WTC11 (cell line): ENCODE measurements at regions not wholly inside any gene's neighbourhood (a gene's known extent, or its start where the extent isn't known, plus 50 kb on each side); places are given as distances from the start of the nearest gene placed in this dataset.

ENCODE experiments used
- ATAC-seq: fragments of 200-7000 bp; cut with Tn5 transposase; 2 replicates; pipeline ENCODE4 v1.10.0; 2021; ENCODE audit warnings: mild to moderate bottlenecking, moderate library complexity
- CTCF ChIA-PET: fragments of 300-600 bp; sonication (Branson Sonifier 250); formaldehyde crosslinking; loops from one replicate; lab custom pipeline; 2021; ENCODE audit warnings: antibody characterized with exemption; lab: Charles Lee
- POLR2A ChIA-PET: fragments of 350-600 bp; sonication (Branson Sonifier 250); formaldehyde crosslinking; loops from one replicate; lab custom pipeline; 2021; ENCODE audit warnings: antibody characterized with exemption; lab: Charles Lee
- DNase-seq: peaks from one replicate; pipeline ENCODE4 v3.0.0; 2021; ENCODE audit warnings: low spot score
- H3K27ac Mint-ChIP-seq: 2 replicates; pipeline ENCODE4 v1.8.0; 2021; ENCODE audit warnings: mixed read lengths
- H3K27me3 Mint-ChIP-seq: 2 replicates; pipeline ENCODE4 v1.8.0; 2021; ENCODE audit warnings: low read depth, mild to moderate bottlenecking, moderate library complexity, mixed read lengths
- H3K36me3 Mint-ChIP-seq: 2 replicates; pipeline ENCODE4 v1.8.0; 2021; ENCODE audit warnings: mixed read lengths
- H3K4me1 Mint-ChIP-seq: 2 replicates; pipeline ENCODE4 v1.8.0; 2022; ENCODE audit warnings: mixed read lengths
- H3K4me3 Mint-ChIP-seq: 2 replicates; pipeline ENCODE4 v1.8.0; 2021; ENCODE audit warnings: mild to moderate bottlenecking, moderate library complexity, mixed read lengths
- H3K9me3 Mint-ChIP-seq: 2 replicates; pipeline ENCODE4 v1.8.0; 2021; ENCODE audit warnings: mixed read lengths
- ATF1 ChIP-seq: sonication (generic); formaldehyde crosslinking; IDR thresholded peaks from 2 replicates; pipeline ENCODE4 v1.8.1; 2023; ENCODE audit warnings: mild to moderate bottlenecking, moderate library complexity, missing genetic modification reagents
- CREB1 ChIP-seq: sonication (generic); formaldehyde crosslinking; IDR thresholded peaks from 2 replicates; pipeline ENCODE4 v1.8.0; 2023; ENCODE audit warnings: mild to moderate bottlenecking, missing genetic modification reagents
- ELF4 ChIP-seq: sonication (generic); formaldehyde crosslinking; IDR thresholded peaks from 2 replicates; pipeline ENCODE4 v1.8.1; 2022; ENCODE audit warnings: low read depth, mild to moderate bottlenecking, moderate library complexity, missing genetic modification reagents
- ETV6 ChIP-seq: sonication (generic); formaldehyde crosslinking; IDR thresholded peaks from 2 replicates; pipeline ENCODE4 v1.8.1; 2022; ENCODE audit warnings: mild to moderate bottlenecking, missing genetic modification reagents
- FOXK1 ChIP-seq: sonication (generic); formaldehyde crosslinking; IDR thresholded peaks from 2 replicates; pipeline ENCODE4 v1.8.0; 2022; ENCODE audit warnings: mild to moderate bottlenecking, moderate library complexity, missing genetic modification reagents
- JAZF1 ChIP-seq: fragments of 250-450 bp; sonication (Bioruptor Pico); IDR thresholded peaks from 2 replicates; pipeline ENCODE4 v1.9.0; 2021; ENCODE audit warnings: moderate library complexity, mild to moderate bottlenecking, inconsistent platforms
- MYBL2 ChIP-seq: sonication (generic); formaldehyde crosslinking; IDR thresholded peaks from 2 replicates; pipeline ENCODE4 v1.8.1; 2023; ENCODE audit warnings: mild to moderate bottlenecking, moderate library complexity, missing genetic modification reagents
- NR1H2 ChIP-seq: sonication (generic); formaldehyde crosslinking; IDR thresholded peaks from 2 replicates; pipeline ENCODE4 v1.9.0; 2021; ENCODE audit warnings: mild to moderate bottlenecking, moderate library complexity, missing genetic modification reagents
- RELA ChIP-seq: sonication (generic); formaldehyde crosslinking; IDR thresholded peaks from 2 replicates; pipeline ENCODE4 v1.8.1; 2022; ENCODE audit warnings: missing genetic modification reagents, mild to moderate bottlenecking, borderline replicate concordance
- SMAD3 ChIP-seq: sonication (generic); formaldehyde crosslinking; IDR thresholded peaks from 2 replicates; pipeline ENCODE4 v1.8.0; 2022; ENCODE audit warnings: missing genetic modification reagents, mild to moderate bottlenecking, borderline replicate concordance
- SMAD4 ChIP-seq: sonication (generic); formaldehyde crosslinking; IDR thresholded peaks from 2 replicates; pipeline ENCODE4 v1.8.0; 2022; ENCODE audit warnings: mild to moderate bottlenecking, missing genetic modification reagents
- ZBTB21 ChIP-seq: sonication (generic); formaldehyde crosslinking; IDR thresholded peaks from 2 replicates; pipeline ENCODE4 v1.8.1; 2023; ENCODE audit warnings: mild to moderate bottlenecking, missing genetic modification reagents, borderline replicate concordance
- ZNF121 ChIP-seq: sonication (generic); formaldehyde crosslinking; IDR thresholded peaks from 2 replicates; pipeline ENCODE4 v1.8.0; 2023; ENCODE audit warnings: missing genetic modification reagents
- ZNF219 ChIP-seq: sonication (generic); formaldehyde crosslinking; IDR thresholded peaks from 2 replicates; pipeline ENCODE4 v1.8.0; 2023; ENCODE audit warnings: missing genetic modification reagents, mild to moderate bottlenecking, borderline replicate concordance
- ZNF396 ChIP-seq: fragments of 250-450 bp; sonication (Bioruptor Pico); IDR thresholded peaks from 2 replicates; pipeline ENCODE4 v1.8.0; 2021; ENCODE audit warnings: mild to moderate bottlenecking, moderate library complexity, borderline replicate concordance
- TF ChIP-seq, protein P1 (sequence below): sonication (generic); formaldehyde crosslinking; IDR thresholded peaks from 2 replicates; pipeline ENCODE4 v1.8.1; 2023; ENCODE audit warnings: mild to moderate bottlenecking, missing genetic modification reagents, moderate library complexity
- TF ChIP-seq, protein P2 (sequence below): sonication (generic); formaldehyde crosslinking; IDR thresholded peaks from 2 replicates; pipeline ENCODE4 v1.8.0; 2023; ENCODE audit warnings: mild to moderate bottlenecking, missing genetic modification reagents
- TF ChIP-seq, protein P3 (sequence below): sonication (generic); formaldehyde crosslinking; IDR thresholded peaks from 2 replicates; pipeline ENCODE4 v1.8.0; 2023; ENCODE audit warnings: missing genetic modification reagents
- TF ChIP-seq, protein P4 (sequence below): sonication (generic); formaldehyde crosslinking; IDR thresholded peaks from 2 replicates; pipeline ENCODE4 v1.8.1; 2022; ENCODE audit warnings: mild to moderate bottlenecking, moderate library complexity, missing genetic modification reagents
- TF ChIP-seq, protein P5 (sequence below): fragments of 250-450 bp; sonication (Bioruptor Pico); IDR thresholded peaks from 2 replicates; pipeline ENCODE4 v1.8.0; 2021; ENCODE audit warnings: mild to moderate bottlenecking
- TF ChIP-seq, protein P6 (sequence below): sonication (generic); formaldehyde crosslinking; IDR thresholded peaks from 2 replicates; pipeline ENCODE4 v1.8.1; 2022; ENCODE audit warnings: missing genetic modification reagents, borderline replicate concordance

DNA sequence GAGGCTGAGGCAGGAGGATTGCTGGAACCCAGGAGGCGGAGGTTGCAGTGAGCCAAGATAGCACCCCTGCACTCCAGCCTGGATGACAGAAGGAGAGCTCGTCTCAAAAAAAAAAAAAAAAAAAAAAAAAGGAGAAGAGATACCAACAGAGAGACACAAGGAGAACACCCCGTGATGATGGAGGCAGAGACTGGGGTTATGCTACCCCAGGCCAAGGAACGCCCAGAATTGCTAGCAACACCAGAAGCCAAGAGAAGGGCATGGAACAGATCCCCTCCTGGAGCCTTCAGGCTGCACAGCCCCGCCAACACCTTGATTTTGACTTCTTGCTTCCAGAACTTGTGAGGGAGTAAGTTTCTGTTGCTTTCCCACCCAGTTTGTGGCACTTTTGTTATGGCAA is 148.0 kb upstream of the FOXN3 start:
- Mint-ChIP-seq H3K36me3 (peaks cover 32% of the 10 kb centered on the region), H3K27me3 (no peaks in the 10 kb centered on the region), H3K4me3 (no peak overlapping the region), H3K4me1 (peaks cover 74% of the 10 kb centered on the region), H3K27ac (peak overlapping the region; percentile 51), H3K9me3 (no peaks in the 10 kb centered on the region)
- POLR2A ChIA-PET, result interaction anchor here (0.6 kb wide), 1 partner anchor 170 kb away, joined by 3 read pairs; no protein-coding TSS in a partner anchor
- TF ChIP-seq, protein P1, sequence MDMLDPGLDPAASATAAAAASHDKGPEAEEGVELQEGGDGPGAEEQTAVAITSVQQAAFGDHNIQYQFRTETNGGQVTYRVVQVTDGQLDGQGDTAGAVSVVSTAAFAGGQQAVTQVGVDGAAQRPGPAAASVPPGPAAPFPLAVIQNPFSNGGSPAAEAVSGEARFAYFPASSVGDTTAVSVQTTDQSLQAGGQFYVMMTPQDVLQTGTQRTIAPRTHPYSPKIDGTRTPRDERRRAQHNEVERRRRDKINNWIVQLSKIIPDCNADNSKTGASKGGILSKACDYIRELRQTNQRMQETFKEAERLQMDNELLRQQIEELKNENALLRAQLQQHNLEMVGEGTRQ (CRISPR knock-in tag), result no peak
- TF ChIP-seq NR1H2 (CRISPR knock-in tag) (no peak), ZNF121 (CRISPR knock-in tag) (no peak), JAZF1 (CRISPR knock-in tag) (no peak), ELF4 (no peak), SMAD3 (CRISPR knock-in tag) (no peak), ETV6 (no peak), ZNF219 (CRISPR knock-in tag) (no peak), RELA (CRISPR knock-in tag) (no peak)
- TF ChIP-seq, protein P2, sequence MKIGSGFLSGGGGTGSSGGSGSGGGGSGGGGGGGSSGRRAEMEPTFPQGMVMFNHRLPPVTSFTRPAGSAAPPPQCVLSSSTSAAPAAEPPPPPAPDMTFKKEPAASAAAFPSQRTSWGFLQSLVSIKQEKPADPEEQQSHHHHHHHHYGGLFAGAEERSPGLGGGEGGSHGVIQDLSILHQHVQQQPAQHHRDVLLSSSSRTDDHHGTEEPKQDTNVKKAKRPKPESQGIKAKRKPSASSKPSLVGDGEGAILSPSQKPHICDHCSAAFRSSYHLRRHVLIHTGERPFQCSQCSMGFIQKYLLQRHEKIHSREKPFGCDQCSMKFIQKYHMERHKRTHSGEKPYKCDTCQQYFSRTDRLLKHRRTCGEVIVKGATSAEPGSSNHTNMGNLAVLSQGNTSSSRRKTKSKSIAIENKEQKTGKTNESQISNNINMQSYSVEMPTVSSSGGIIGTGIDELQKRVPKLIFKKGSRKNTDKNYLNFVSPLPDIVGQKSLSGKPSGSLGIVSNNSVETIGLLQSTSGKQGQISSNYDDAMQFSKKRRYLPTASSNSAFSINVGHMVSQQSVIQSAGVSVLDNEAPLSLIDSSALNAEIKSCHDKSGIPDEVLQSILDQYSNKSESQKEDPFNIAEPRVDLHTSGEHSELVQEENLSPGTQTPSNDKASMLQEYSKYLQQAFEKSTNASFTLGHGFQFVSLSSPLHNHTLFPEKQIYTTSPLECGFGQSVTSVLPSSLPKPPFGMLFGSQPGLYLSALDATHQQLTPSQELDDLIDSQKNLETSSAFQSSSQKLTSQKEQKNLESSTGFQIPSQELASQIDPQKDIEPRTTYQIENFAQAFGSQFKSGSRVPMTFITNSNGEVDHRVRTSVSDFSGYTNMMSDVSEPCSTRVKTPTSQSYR (CRISPR knock-in tag), result no peak
- DNase-seq, result no peak
- CTCF ChIA-PET, result interaction anchor here (0.6 kb wide), 1 partner anchor 27 kb away, joined by 4 read pairs; no protein-coding TSS in a partner anchor
- no peak for ATAC-seq

DNA sequence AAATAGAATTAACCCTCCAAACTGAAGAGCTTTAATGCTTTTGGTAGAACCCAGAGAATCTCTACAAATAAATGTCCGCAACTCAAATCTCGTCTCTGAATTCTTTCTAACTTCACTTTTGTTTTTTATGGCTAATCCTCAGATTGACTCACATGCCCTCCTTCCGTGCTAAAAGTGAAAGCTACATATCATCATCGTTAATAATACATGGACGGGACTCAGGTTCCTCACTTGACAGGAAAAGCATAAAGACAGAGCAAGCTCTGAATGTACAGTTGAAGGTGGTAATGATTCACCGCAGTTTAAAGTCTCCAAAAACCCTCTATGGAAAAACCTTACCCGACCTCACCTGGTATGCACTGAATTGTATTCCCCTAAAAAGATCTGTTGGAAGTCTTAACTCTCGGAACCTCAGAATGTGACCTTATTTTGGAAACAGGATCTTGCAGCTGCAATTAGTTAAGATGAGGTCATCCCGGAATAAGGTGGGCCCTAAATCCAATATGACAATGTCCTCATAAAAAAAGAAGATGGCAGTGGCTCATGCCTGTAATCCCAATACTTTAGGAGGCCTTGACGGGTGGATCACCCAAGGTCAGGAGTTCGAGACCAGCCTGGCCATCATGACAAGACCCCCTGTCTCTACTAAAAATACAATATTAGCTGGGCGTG is 147.4 kb upstream of the FOXN3 start:
- POLR2A ChIA-PET, result interaction anchor here (0.6 kb wide), 1 partner anchor 169 kb away, joined by 3 read pairs; no protein-coding TSS in a partner anchor

More for the DNA sequence above, 147.4 kb upstream of the FOXN3 start:
- Mint-ChIP-seq H3K9me3 (no peaks in the 10 kb centered on the region), H3K27me3 (no peaks in the 10 kb centered on the region), H3K36me3 (peaks cover 35% of the 10 kb centered on the region), H3K4me3 (no peak overlapping the region), H3K4me1 (peaks cover 72% of the 10 kb centered on the region), H3K27ac (peak overlapping the region; percentile 90)
- TF ChIP-seq, protein P3, sequence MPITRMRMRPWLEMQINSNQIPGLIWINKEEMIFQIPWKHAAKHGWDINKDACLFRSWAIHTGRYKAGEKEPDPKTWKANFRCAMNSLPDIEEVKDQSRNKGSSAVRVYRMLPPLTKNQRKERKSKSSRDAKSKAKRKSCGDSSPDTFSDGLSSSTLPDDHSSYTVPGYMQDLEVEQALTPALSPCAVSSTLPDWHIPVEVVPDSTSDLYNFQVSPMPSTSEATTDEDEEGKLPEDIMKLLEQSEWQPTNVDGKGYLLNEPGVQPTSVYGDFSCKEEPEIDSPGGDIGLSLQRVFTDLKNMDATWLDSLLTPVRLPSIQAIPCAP (CRISPR knock-in tag), result no peak
- TF ChIP-seq SMAD4 (CRISPR knock-in tag) (no peak), ATF1 (CRISPR knock-in tag) (no peak), MYBL2 (no peak), CREB1 (CRISPR knock-in tag) (no peak), ZNF396 (no peak), FOXK1 (CRISPR knock-in tag) (no peak), NR1H2 (CRISPR knock-in tag) (no peak), ETV6 (no peak), ZBTB21 (CRISPR knock-in tag) (no peak), ZNF219 (CRISPR knock-in tag) (no peak)
- TF ChIP-seq, protein P4, sequence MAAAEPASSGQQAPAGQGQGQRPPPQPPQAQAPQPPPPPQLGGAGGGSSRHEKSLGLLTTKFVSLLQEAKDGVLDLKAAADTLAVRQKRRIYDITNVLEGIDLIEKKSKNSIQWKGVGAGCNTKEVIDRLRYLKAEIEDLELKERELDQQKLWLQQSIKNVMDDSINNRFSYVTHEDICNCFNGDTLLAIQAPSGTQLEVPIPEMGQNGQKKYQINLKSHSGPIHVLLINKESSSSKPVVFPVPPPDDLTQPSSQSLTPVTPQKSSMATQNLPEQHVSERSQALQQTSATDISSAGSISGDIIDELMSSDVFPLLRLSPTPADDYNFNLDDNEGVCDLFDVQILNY (CRISPR knock-in tag), result no peak
- TF ChIP-seq, protein P5, sequence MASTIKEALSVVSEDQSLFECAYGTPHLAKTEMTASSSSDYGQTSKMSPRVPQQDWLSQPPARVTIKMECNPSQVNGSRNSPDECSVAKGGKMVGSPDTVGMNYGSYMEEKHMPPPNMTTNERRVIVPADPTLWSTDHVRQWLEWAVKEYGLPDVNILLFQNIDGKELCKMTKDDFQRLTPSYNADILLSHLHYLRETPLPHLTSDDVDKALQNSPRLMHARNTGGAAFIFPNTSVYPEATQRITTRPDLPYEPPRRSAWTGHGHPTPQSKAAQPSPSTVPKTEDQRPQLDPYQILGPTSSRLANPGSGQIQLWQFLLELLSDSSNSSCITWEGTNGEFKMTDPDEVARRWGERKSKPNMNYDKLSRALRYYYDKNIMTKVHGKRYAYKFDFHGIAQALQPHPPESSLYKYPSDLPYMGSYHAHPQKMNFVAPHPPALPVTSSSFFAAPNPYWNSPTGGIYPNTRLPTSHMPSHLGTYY (CRISPR knock-in tag), result no peak
- TF ChIP-seq, protein P6, sequence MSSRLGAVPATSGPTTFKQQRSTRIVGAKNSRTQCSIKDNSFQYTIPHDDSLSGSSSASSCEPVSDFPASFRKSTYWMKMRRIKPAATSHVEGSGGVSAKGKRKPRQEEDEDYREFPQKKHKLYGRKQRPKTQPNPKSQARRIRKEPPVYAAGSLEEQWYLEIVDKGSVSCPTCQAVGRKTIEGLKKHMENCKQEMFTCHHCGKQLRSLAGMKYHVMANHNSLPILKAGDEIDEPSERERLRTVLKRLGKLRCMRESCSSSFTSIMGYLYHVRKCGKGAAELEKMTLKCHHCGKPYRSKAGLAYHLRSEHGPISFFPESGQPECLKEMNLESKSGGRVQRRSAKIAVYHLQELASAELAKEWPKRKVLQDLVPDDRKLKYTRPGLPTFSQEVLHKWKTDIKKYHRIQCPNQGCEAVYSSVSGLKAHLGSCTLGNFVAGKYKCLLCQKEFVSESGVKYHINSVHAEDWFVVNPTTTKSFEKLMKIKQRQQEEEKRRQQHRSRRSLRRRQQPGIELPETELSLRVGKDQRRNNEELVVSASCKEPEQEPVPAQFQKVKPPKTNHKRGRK (CRISPR knock-in tag), result no peak
- CTCF ChIA-PET, result interaction anchor here (0.6 kb wide), 1 partner anchor 27 kb away, joined by 4 read pairs; no protein-coding TSS in a partner anchor
- ATAC-seq (no peak), DNase-seq (no peak)
